ENCODE measurements at regions not wholly inside any gene's neighbourhood (a gene's known extent, or its start where the extent isn't known, plus 50 kb on each side); places are given as distances from the start of the nearest gene placed in this dataset.

DNA sequence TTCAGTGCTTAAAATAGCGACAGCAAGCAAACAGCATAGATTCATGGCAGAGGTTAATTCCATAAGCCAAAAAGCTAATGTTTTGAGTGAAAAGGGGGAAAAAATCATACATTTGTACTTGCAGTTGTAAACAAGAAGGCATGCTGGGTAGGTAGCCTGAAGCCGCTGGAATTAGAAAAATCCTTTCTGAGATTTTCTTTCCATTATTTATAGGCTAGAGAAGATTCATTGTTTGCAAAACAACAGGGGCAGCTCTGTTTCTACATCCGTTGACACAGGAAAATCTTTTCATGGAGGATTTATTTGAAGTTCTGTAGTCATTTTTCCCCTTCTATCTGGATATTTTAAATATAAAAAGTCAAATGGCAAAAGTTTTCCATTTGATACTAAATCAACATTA is 843.9 kb downstream of the QKI start:
- no peak overlapping the region for H3K4me3 ChIP-seq (ENCODE audit: extremely low read depth, insufficient read depth, low read length, poor library complexity, severe bottlenecking)
- no peak overlapping the region for H3K27ac ChIP-seq (ENCODE audit: low read depth, low read length, severe bottlenecking)
- no peaks in the 10 kb centered on the region for H3K36me3 ChIP-seq (ENCODE audit: control insufficient read depth, insufficient read depth, low read length)
- H3K4me1 ChIP-seq (ENCODE audit: control insufficient read depth, insufficient read depth, low read length, poor library complexity, severe bottlenecking) = no peaks in the 10 kb centered on the region
- 100% methylated on average over 1 of the region's 3 CpGs; no CpG with 5 or more reads in 1 of the 2 experiments for WGBS, 2 experiments (ENCODE audit: insufficient coverage in 2 of 2)
- no peaks in the 10 kb centered on the region for H3K9me3 ChIP-seq (ENCODE audit: control insufficient read depth, low read length)

DNA sequence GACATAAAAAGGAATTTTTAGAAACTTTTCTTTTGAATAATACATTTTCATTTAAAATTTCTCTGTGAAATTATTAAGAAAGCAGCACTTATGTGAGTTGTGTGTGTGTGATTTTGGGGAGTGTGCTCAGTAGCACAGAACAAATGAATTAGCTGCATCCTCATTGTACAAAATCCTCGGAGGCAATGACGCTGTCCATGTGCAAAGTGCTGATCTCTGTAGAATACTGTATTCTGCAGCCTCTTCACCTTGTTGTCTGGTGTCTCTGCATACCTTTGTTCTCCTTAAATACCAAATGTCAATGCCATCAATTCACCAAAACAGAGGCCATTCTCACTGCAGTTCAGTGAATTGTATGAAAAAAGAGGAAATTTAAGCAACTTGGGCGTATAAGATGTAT is 838.4 kb downstream of the QKI start:
- 53% methylated on average over 2 of the region's 3 CpGs; no CpG with 5 or more reads in 1 of the 2 experiments for WGBS, 2 experiments (ENCODE audit: insufficient coverage in 2 of 2)
- Histone ChIP-seq H3K27ac (ENCODE audit: low read depth, low read length, severe bottlenecking) (no peak overlapping the region), H3K4me1 (ENCODE audit: control insufficient read depth, insufficient read depth, low read length, poor library complexity, severe bottlenecking) (no peaks in the 10 kb centered on the region), H3K4me3 (ENCODE audit: extremely low read depth, insufficient read depth, low read length, poor library complexity, severe bottlenecking) (no peak overlapping the region), H3K36me3 (ENCODE audit: control insufficient read depth, insufficient read depth, low read length) (no peaks in the 10 kb centered on the region), H3K9me3 (ENCODE audit: control insufficient read depth, low read length) (no peaks in the 10 kb centered on the region)

DNA sequence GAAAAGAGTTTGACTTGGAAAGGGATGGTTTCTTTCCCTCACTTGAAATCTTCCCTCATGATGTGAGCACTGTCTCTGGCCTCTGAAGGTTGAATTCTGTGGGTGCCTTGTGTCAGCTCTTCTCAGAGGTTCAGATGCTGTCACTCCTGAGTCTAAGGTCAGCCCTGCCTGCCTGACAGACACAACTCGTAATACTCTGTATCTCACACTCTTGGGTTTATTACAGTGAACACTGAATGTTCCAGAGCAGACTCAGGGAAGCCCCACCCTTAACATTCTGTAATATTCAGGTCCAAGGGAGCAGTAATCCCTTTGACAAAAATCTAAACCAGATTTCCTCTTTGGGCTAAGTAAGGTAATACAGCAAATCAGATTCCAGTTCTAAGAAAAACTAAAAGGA is 837.8 kb downstream of the QKI start:
- 63 to 83% methylated on average over 1 of the region's 1 CpG for WGBS, 2 experiments (ENCODE audit: insufficient coverage in 2 of 2)
- Histone ChIP-seq H3K9me3 (ENCODE audit: control insufficient read depth, low read length) (no peaks in the 10 kb centered on the region), H3K4me3 (ENCODE audit: extremely low read depth, insufficient read depth, low read length, poor library complexity, severe bottlenecking) (no peak overlapping the region), H3K36me3 (ENCODE audit: control insufficient read depth, insufficient read depth, low read length) (no peaks in the 10 kb centered on the region), H3K4me1 (ENCODE audit: control insufficient read depth, insufficient read depth, low read length, poor library complexity, severe bottlenecking) (no peaks in the 10 kb centered on the region), H3K27ac (ENCODE audit: low read depth, low read length, severe bottlenecking) (no peak overlapping the region)

DNA sequence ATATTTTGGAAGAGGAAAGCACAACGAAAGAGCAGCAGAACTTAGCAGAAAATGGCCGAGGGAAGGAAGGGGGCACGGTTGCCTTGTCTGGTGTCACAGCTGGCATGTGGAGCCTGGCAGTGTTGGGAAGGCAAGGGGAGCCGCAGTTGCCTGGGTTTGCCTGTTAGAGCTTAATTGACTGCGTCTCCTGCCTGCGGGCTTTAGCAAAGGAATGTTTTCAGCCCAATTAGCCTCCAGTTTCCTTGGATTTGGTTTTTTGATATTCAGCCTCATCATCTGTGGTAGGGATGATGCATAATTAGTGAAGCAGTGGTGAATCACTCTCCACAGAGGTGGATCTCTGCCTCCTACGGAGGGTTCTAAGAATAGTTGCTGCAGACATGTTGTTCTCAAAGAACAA is 832.6 kb downstream of the QKI start:
- H3K4me3 ChIP-seq (ENCODE audit: extremely low read depth, insufficient read depth, low read length, poor library complexity, severe bottlenecking) = no peak overlapping the region
- H3K27ac ChIP-seq (ENCODE audit: low read depth, low read length, severe bottlenecking) = no peak overlapping the region
- no peaks in the 10 kb centered on the region for H3K4me1 ChIP-seq (ENCODE audit: control insufficient read depth, insufficient read depth, low read length, poor library complexity, severe bottlenecking)
- 85 to 88% methylated on average over 4 to 6 of the region's 7 CpGs for WGBS, 2 experiments (ENCODE audit: insufficient coverage in 2 of 2)
- H3K9me3 ChIP-seq (ENCODE audit: control insufficient read depth, low read length) = no peaks in the 10 kb centered on the region
- H3K36me3 ChIP-seq (ENCODE audit: control insufficient read depth, insufficient read depth, low read length) = no peaks in the 10 kb centered on the region

DNA sequence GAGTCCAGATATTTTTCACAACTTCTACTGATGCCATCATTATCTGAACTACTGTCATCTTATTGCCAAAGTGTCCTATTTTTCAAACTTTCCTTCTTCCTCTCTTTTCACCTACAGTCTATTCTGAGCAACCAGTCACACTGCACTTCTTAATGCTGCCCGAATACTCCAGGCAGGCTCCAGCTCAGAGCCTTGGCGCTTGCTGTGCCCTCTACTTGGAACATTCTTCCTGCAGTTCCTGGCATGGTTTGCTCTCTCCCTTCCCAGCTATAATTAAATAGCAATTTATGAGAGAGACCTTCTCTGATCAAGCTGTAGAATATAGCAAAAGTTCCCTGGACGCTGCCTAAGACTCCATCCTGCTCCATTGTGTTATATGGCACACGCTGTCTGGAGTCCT is 831.6 kb downstream of the QKI start:
- H3K4me3 ChIP-seq (ENCODE audit: extremely low read depth, insufficient read depth, low read length, poor library complexity, severe bottlenecking) = no peak overlapping the region
- no peaks in the 10 kb centered on the region for H3K36me3 ChIP-seq (ENCODE audit: control insufficient read depth, insufficient read depth, low read length)
- 40 to 57% methylated on average over 1 to 2 of the region's 4 CpGs for WGBS, 2 experiments (ENCODE audit: insufficient coverage in 2 of 2)

DNA sequence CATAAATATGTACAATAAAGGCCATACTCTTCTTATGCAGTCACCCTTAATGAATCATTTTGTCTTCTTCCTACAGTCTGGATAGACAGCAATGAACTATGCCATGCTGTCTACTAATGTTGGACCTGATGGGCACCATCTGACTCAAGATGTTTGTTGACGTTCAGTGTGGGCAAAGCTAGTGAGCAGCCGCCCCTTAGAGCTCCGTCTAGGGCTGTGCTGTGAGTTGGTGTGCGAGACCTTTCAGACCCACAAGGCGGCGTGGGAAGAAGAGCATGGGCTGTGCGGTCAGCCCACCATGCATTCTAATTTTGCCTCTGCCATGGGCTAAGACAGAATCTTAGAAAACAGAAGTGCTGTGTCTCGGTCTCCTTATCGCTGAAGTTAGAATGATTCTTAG is 829.4 kb downstream of the QKI start:
- no peaks in the 10 kb centered on the region for H3K9me3 ChIP-seq (ENCODE audit: control insufficient read depth, low read length)
- no peak overlapping the region for H3K4me3 ChIP-seq (ENCODE audit: extremely low read depth, insufficient read depth, low read length, poor library complexity, severe bottlenecking)
- no peaks in the 10 kb centered on the region for H3K4me1 ChIP-seq (ENCODE audit: control insufficient read depth, insufficient read depth, low read length, poor library complexity, severe bottlenecking)
- no peak overlapping the region for H3K27ac ChIP-seq (ENCODE audit: low read depth, low read length, severe bottlenecking)
- no peaks in the 10 kb centered on the region for H3K36me3 ChIP-seq (ENCODE audit: control insufficient read depth, insufficient read depth, low read length)
- WGBS, 2 experiments (ENCODE audit: insufficient coverage in 2 of 2) = 91 to 92% methylated on average over 6 to 7 of the region's 9 CpGs

More for the DNA sequence above, 831.6 kb downstream of the QKI start:
- no peaks in the 10 kb centered on the region for H3K9me3 ChIP-seq (ENCODE audit: control insufficient read depth, low read length)
- H3K27ac ChIP-seq (ENCODE audit: low read depth, low read length, severe bottlenecking) = no peak overlapping the region
- H3K4me1 ChIP-seq (ENCODE audit: control insufficient read depth, insufficient read depth, low read length, poor library complexity, severe bottlenecking) = no peaks in the 10 kb centered on the region

DNA sequence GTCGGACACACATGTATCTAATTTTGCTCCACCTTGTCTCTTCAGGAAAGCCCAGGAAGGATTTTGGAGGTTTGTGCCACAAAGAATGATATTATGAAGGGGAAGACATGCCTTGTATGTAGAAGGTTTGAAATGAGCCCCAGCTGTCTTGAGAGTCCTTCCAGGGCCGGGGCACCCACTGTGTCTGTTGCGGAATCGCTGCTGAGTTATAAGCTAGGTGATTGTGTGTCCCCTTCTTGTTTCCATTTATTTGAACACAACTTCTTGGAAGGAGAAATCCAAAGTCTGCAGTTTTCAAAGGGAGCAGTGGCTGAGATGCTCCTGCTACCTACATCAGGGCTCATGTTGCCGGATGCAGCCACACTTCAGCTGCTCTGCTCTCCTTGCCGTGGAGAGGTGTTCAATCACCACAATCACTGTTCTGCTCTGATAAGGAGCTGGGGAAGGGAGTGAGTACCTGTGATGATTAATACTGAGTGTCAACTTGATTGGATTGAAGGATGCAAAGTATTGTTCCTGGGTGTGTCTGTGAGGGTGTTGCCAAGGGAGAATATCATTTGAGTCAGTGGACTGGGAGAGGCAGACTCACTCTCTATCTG is 828.6 kb downstream of the QKI start:
- H3K36me3 ChIP-seq (ENCODE audit: control insufficient read depth, insufficient read depth, low read length) = no peaks in the 10 kb centered on the region
- H3K27ac ChIP-seq (ENCODE audit: low read depth, low read length, severe bottlenecking) = no peak overlapping the region
- no peaks in the 10 kb centered on the region for H3K4me1 ChIP-seq (ENCODE audit: control insufficient read depth, insufficient read depth, low read length, poor library complexity, severe bottlenecking)
- H3K4me3 ChIP-seq (ENCODE audit: extremely low read depth, insufficient read depth, low read length, poor library complexity, severe bottlenecking) = no peak overlapping the region
- WGBS, 2 experiments (ENCODE audit: insufficient coverage in 2 of 2) = 50 to 67% methylated on average over 2 to 3 of the region's 6 CpGs
- H3K9me3 ChIP-seq (ENCODE audit: control insufficient read depth, low read length) = no peaks in the 10 kb centered on the region

DNA sequence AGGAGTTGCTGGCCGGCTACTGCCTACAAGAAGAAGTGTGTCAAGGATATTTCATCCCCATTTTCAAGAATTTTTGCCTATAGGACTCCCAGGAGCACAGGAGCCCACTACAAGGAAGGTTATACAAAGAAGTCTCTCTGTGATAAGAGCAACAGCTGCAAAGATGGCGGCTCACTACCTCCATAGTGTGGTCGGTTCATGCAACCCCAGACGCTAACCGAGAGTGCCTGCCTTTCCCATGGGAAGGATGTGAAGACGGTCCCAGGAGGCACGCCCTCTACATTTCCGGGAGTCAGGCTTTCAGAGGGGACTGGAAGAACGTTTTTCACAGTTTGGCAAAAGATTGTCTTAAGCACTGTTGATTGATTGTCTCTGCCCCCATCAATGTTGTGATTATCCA is 816.3 kb downstream of the QKI start:
- no peak overlapping the region for H3K27ac ChIP-seq (ENCODE audit: low read depth, low read length, severe bottlenecking)
- 85 to 90% methylated on average over 7 of the region's 9 CpGs for WGBS, 2 experiments (ENCODE audit: insufficient coverage in 2 of 2)
- H3K36me3 ChIP-seq (ENCODE audit: control insufficient read depth, insufficient read depth, low read length) = no peaks in the 10 kb centered on the region
- H3K4me1 ChIP-seq (ENCODE audit: control insufficient read depth, insufficient read depth, low read length, poor library complexity, severe bottlenecking) = no peaks in the 10 kb centered on the region
- H3K9me3 ChIP-seq (ENCODE audit: control insufficient read depth, low read length) = no peaks in the 10 kb centered on the region
- H3K4me3 ChIP-seq (ENCODE audit: extremely low read depth, insufficient read depth, low read length, poor library complexity, severe bottlenecking) = no peak overlapping the region

DNA sequence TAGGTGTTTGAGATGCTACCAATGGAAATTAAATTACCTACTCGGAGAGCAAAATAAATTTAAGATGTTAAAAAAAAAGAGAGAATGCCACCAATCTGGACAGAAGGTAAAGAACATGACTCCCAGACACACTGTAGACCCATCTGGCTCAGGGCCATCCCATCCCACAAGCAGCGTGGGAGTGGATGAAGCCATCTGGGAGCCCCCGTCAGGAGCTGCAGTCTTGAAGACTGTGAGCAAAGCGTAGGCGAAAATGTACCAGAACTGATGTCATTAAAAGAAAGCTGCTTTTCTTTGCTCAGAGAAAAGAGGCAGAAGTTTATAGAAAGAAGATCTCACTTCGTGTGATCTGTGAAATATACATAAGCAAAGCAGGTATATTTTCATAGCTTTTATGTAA is 815.7 kb downstream of the QKI start:
- Histone ChIP-seq H3K4me1 (ENCODE audit: control insufficient read depth, insufficient read depth, low read length, poor library complexity, severe bottlenecking) (no peaks in the 10 kb centered on the region), H3K4me3 (ENCODE audit: extremely low read depth, insufficient read depth, low read length, poor library complexity, severe bottlenecking) (no peak overlapping the region), H3K9me3 (ENCODE audit: control insufficient read depth, low read length) (no peaks in the 10 kb centered on the region), H3K27ac (ENCODE audit: low read depth, low read length, severe bottlenecking) (no peak overlapping the region), H3K36me3 (ENCODE audit: control insufficient read depth, insufficient read depth, low read length) (no peaks in the 10 kb centered on the region)
- WGBS, 2 experiments (ENCODE audit: insufficient coverage in 2 of 2) = 91 to 93% methylated on average over 4 to 5 of the region's 6 CpGs

DNA sequence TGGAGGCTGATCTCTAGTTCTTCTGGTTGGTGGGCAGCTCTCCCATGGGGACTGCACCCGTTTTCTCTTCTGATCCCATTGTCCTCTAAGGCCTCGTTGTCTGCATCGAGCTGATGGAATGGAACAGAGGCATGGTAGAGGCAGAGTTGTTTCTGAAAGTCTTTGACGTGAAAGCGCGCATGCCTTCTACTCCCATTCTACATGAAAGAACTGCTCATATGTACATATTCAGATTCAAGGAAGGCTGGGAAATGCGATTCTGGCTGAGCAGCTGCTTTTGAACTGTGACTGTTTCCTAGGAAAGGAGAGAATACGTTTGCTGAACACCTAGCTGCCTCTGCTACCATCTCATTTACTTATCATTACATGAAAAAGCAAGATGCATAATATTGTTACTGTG is 815.2 kb downstream of the QKI start:
- Histone ChIP-seq H3K4me1 (ENCODE audit: control insufficient read depth, insufficient read depth, low read length, poor library complexity, severe bottlenecking) (no peaks in the 10 kb centered on the region), H3K27ac (ENCODE audit: low read depth, low read length, severe bottlenecking) (no peak overlapping the region), H3K9me3 (ENCODE audit: control insufficient read depth, low read length) (no peaks in the 10 kb centered on the region), H3K36me3 (ENCODE audit: control insufficient read depth, insufficient read depth, low read length) (no peaks in the 10 kb centered on the region), H3K4me3 (ENCODE audit: extremely low read depth, insufficient read depth, low read length, poor library complexity, severe bottlenecking) (no peak overlapping the region)
- no CpG with 5 or more reads among the region's 8 CpGs for WGBS, 2 experiments (ENCODE audit: insufficient coverage in 2 of 2)

DNA sequence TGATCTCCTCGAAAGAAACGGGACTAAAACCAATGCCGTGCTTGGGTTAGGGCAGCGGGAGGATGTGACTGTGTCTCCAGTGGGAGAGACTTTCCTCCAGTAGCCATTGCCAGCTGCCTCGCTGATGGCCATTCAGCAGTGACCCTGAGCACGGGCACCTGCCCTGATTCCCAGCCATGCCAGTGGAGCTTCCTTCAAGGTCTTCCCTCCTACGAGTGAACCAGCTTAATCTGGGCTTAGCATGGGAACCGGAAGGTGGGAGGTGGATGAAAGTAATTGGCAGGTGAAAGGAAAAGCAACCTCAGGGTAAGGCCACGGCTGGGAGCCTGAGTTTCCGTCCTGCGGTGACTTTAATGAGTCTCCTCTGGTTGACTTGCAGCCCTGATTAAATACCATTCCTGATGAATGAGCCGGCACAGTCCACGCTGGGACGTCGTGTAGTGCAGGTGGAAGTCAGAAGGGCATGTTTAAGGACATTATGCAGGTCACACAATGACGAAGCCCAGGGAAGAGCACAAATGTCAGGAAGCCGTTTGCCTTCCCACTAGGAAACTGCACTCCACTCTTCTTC is 813.5 kb downstream of the QKI start:
- no peaks in the 10 kb centered on the region for H3K9me3 ChIP-seq (ENCODE audit: control insufficient read depth, low read length)
- H3K4me3 ChIP-seq (ENCODE audit: extremely low read depth, insufficient read depth, low read length, poor library complexity, severe bottlenecking) = no peak overlapping the region
- H3K4me1 ChIP-seq (ENCODE audit: control insufficient read depth, insufficient read depth, low read length, poor library complexity, severe bottlenecking) = no peaks in the 10 kb centered on the region
- H3K36me3 ChIP-seq (ENCODE audit: control insufficient read depth, insufficient read depth, low read length) = no peaks in the 10 kb centered on the region
- H3K27ac ChIP-seq (ENCODE audit: low read depth, low read length, severe bottlenecking) = no peak overlapping the region
- WGBS, 2 experiments (ENCODE audit: insufficient coverage in 2 of 2) = 88 to 96% methylated on average over 14 to 16 of the region's 17 CpGs

All from mesodermal cell (in vitro differentiated cells).